NCI-H2171 treated with DMSO at 0.1 percent for 48 hours (cell line): ENCODE measurements at regions not wholly inside any gene's neighbourhood (a gene's known extent, or its start where the extent isn't known, plus 50 kb on each side); places are given as distances from the start of the nearest gene placed in this dataset.
"Not testable (repeated sequence)": the region's sequence is repeated elsewhere in the genome, so short reads cannot be mapped to it uniquely, and the experiment has no call there.

Source experiments
- DNase-seq: peaks from one replicate; lab custom pipeline; 2025; lab: John Stamatoyannopoulos, UW

DNA sequence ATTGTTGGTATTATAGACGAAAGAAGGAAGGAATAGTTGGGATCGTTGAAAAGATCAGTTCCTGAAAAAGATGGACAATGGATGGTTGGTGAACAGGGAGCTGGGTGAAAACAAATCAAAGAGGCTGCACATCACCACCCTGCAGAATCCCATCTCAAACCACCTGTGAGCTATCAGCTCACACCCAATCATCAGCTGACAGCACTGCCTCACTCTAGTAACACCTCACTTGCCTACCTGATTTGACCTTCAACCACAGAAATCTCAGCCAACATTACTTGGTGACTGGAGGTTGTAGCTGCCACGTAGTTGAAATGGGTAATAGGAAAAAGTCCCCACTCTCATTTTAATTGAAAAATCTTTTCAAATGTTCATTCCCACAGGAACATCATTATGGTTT is 101.8 kb upstream of the DST start:
- no peak for DNase-seq

DNA sequence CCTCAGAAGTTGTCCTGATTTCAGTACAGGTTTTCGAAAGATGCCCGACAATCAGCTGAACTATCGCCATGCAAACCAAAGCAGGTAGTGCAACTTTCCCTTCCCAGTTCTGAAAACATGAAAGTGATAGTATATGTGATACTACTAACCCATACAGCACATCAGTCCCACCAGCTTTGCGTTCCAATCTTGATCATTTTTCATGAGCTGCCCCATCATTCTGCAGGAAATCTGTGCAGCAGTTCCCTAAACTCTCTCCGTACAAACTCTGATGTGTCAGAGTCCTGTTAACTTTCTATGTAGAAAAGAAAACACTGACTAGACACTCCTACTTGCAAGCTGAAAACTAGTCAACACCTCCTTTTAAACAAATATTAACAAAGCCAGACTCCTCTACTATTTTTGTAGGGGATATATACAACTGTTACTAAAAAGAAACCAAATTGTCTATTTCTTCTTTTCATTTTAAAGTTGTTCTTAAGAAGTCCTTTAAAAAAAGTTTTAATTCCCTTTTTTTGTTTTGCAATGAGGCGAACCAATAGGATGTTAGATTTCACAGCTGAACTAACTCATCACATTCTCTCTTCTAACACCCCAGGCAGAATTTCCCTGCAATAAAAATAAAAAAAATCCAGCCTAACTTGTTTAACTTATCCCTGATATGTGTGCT is 99.6 kb upstream of the DST start:
- DNase-seq: no peak

DNA sequence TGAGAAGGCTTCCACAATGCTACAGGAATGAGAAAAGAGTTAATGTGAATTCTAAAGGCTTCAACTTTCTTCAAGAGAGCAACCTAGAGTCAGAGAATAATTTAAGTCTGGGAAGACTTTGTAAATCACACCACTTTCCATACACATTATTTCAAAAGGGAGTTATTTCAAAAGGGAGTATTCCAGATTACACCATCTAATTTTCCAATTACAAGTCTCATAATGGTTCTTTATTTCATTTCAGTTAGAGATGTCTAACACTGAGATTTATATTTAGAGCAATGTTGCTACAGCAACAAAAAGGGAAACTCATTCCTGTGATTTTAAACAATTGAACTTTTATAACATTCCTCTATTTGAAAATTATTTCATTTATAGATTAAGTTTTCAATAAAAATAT is 98.8 kb upstream of the DST start:
- no peak for DNase-seq

DNA sequence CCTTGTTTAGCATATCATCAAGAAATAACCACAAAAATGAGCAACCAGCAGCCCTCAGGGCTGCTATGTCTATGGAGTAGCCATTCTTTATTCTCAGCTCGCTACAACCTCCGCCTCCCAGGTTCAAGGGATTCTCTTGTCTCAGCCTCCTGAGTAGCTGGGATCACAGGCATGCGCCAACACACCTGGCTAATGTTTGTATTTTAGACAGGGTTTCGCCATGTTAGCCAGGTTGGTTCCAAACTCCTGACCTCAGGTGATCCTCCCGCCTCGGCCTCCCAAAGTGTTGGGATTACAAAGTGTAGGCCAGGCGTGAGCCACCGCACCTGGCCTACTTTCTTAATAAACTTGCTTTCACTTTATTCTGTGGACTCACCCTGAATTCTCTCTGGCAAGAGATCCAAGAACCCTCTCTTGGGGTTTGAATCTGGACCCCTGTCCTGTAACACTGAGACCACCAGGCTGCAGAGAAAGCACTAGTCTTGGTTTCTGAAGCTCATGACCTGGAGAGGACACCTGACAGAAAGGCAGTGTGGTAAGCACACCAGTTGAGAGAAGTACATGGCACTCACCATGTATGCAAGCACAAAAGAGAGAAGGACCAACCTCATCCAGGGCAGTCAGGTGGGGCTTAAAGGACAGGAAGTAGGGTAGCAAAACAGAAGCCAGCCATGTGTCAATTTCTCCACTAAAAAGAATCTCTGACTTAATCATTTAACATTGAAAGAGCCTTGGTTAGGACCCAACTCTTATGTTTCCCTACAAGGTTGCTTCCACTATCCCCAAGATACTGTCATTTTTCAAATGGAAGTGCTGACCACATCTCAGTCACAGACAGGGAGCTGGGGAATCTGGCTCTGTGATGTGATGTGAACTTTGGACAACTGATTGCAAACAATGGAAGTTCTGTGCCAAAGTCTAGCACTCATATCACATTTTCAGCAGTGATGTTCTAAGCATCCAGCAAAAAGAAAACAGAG is 97.4 kb upstream of the DST start:
- DNase-seq: no peak

DNA sequence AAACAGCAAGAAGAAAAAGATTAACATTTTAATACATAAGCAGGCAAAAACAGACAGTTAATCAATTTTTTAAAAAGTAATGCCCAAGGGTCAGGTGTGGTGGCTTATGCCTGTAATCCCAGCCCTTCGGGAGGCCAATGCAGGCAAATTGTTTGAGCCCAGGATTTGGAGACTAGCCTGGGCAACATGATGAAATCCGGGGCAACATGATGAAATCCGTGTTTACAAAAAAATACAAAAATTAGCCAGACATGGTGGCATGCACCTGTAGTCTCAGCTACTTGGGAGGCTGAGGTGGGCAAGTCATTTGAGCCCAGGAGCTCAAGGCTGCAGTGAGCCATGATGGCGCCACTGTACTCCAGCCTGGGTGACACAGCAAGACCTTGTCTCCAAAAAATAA is 94.1 kb upstream of the DST start:
- DNase-seq: no peak

DNA sequence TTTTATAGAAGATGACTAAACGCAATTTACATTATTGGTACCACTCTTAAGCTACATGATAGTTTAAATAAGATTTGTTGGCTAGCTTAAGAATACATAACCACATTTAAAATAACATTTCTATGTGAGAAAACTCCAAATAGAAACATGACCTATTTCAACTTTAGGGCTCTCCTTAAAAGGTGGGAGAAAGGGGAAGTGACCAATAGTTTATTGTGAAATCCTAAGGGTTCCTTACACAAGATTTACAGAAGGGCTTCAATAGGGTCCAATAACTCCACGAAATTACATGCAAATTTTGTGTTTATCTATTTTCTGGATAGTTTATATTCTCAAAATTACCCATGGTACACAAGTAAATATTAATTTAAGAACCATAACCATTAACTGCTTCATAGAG is 91.6 kb upstream of the DST start:
- DNase-seq: no peak

DNA sequence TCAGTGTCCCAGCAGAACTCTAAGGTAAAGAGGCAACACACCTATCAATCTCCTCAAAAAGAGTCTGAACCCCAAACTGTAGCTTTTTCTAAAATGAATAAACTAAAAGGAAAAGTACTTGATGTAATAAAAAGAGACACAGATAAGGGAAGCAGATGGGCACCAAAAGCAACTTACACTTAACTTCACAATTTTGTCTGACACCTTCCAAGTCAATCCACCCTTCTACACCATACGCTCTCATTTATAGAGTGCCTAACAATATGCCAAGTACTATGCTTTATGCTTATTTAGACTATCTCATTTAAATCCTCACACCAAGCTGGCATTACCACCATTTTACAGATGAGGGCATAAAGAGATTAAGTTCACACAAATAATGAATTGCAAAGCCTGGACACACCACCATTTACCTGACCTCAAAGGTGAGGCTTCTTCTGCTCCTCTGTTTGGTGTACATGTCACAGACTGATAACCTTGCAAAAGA is 90.6 kb upstream of the DST start:
- no peak for DNase-seq

DNA sequence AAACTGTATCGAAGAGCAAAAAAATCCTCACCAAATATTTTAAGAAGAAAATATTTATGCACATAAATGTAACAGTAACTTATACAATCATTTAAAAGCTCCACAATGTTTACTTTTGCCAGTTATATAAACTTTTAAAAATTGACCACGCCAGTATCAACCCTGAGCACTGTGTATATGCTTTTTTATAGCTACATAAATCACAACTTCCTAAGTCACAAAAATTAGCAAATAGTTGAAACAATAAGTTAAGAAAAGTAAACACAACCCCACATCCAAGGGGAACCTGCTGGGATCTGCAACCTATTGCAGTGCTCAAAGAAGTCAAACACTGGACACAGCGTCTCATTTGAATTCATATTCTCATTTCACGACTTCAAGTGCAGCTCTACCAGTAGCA is 89.8 kb upstream of the DST start:
- DNase-seq: no peak

DNA sequence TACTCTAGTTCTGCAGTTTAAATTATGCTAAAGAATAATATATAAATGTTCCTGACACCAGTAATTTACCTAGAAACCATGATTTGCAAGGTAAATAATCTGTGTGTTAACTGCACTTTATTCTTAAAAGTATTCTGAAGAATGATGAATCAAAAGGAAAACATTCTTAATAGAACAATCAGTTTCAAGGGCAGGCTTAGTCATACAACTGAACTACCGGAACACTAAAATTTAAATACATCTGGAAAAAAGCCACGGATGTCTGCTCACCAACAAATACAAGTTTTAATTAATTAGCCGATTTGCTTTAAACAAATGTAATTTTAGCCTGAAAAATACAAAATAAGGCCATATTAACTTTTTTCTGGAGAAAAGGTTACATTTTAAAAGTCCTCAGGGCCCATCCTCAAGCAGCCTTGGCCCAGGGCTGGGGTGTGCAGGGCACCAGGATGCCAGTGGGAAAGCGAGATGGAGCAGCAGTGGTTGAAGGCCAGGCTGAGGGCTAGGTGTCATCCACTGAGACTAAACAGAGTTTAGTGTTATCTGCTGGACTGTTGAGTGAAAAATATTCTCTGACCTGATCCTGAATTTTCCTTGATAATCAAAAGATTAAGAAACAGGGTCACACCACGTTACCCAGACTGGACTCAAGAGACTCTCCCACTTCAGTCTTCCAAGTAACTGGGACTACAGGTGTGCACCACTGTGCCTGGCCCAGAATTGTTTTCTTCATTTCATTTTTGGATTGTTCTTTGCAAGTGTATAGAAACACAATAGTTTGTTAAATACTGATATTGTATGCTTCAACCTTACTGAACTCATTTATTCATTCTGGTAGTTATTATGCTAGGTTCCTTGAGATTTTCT is 88.2 kb upstream of the DST start:
- DNase-seq: no peak

DNA sequence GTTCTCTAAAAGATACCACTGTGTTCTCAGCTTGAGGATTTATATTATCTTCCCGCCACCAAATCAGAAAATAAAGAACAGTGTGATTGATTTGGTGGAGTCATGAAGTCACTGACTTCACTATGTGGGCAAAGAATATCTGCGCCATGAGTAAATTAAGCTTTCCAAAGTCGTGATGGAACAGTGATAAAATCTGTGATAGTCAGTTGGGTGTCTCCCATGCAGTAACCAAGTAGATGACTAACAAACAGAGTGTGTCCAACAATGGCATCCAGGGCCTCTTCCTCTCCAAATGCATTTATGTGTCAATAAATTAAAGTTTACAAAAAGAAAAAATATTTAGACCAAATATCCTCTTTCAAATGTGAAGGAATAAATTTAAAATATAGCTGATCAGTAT is 87.0 kb upstream of the DST start:
- DNase-seq: no peak

DNA sequence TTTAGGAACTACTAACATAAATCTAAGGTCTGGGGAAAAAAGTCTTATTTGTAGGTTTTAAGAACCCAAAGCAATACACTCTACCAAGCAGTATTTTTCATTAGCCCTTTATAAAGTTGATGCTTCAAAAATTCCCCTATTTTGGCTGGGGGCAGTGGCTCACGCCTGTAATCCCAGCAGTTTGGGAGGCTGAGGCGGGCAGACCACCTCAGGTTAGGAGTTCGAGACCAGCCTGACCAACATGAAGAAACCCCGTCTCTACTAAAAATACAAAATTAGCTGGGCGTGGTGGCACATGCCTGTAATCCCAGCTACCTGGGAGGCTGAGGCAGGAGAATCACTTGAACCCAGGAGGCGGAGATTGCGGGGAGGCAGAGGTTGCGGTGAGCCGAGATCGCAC is 86.5 kb upstream of the DST start:
- not testable (repeated sequence) for DNase-seq

DNA sequence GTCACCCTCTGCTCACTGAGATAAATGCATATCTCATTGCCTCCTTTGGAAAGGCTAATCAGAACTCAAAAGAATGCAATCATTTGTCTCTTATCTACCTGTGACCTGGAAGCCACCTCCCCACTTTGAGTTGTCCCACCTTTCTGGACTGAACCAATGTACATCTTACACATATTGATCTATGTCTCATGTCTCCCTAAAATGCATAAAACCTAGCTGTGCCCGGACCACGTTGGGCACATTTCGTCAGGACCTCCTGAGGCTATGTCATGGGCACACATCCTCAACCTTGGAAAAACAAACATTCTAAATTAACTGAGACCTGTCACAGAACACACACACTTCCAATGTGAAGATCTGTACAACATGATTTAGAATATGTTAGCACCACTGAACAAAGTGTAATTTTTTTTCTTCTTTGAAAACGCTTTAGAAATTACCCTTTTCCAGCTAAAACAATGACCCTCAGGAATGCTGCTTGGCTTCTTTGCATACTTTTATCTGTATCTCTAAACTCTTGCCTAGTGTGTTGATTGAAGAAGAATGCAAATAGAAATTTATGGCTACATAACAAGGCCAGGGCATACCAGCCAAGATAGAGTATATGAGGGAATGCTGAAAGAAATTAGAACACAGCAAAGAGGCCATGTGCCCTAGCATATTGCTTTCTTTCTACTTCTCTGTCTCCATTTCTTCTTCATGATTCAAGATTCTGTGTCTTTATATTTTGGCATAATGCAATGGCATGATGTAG is 84.6 kb upstream of the DST start:
- DNase-seq: no peak

DNA sequence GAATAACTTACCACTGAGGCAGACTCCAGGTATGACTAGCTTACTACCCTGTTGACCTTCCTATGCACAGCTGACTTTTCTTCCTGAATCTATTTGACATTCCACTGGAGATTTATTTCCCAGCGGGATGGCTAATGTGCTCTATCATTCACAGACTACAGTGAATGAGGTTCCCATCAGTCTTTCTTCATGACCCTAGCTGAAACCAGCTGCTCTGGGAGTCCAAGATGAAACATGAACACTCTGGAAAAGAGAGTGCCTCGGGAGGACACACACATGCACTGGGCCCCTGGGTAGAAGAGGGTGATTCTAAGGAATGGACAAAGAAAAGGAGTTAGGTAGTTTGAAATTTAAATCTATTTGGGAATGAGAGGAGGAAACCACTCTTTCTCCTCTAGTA is 82.6 kb upstream of the DST start:
- DNase-seq: no peak

DNA sequence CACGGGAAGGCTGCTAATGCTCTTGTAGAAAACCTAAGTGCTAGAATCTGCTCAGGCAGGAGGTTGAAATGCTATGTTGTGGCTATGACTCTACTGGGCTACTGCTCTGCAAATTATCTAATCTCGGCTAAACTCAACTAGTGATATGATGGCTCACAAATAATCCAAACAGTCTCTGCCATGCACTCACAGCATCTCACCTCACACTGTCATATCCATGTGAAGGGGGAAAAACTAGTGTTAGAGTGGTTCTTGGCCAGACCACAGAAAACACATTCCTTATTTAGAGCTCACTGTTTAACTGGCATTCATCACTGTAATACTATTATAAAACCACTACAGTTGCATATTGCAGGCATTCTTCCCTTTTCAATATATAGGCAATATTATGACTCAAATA is 81.8 kb upstream of the DST start:
- DNase-seq: no peak

DNA sequence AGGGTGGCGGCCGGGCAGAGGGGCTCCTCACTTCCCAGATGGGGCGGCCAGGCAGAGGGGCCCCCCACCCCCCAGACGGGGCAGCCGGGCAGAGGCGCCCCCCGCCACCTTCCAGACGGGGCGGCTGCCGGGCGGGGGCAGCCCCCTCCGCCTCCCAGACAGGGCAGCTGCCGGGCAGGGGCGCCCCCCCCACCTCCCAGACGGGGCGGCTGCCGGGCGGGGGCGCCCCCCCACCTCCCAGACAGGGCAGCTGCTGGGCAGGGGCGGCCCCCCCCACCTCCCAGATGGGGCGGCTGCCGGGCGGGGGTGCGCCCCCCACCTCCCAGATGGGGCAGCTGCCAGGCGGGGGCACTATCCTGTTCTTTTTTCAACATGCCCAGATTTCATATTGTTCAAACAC is 78.2 kb upstream of the DST start:
- no peak for DNase-seq

DNA sequence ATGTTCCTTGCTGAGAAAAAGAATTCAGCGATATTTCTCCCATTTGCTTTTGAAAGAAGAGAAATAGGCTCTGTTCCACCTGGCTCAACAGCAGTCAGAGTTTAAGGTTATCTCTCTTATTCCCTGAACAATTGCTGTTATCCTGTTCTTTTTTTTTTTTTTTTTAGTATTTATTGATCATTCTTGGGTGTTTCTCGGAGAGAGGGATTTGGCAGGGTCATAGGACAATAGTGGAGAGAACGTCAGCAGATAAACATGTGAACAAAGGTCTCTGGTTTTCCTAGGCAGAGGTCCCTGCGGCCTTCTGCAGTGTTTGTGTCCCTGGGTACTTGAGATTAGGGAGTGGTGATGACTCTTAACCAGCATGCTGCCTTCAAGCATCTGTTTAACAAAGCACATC is 77.5 kb upstream of the DST start:
- not testable (repeated sequence) for DNase-seq

DNA sequence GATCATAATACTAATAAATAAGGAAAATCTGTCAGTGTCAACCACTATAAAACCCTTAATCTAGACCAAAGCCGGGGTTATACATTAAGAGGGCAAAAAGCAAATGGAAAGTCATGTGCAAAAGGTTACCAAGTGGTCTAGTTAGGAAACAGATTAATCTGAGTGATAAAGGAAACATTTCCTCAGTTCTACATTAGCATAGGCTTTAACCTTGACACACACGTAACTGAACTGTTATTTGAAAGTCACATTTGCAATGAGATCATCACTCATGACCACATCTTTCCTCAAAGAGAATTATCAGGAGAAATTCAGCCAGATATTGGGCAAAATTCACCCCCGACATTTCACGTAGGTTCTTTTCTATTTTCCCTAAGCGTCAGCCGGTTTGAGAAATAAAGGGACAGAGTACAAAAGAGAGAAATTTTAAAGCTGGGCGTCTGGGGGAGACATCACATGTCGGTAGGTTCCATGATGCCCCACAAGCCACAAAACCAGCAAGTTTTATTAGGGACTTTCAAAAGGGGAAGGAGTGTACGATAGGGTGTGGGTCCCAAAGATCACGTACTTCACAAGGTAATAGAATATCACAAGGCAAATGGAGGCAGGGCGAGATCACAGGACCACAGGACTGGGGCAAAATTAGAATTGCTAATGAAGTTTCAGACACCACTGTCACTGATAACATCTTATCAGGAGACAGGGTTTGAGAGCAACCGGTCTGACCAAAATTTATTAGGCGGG is 76.8 kb upstream of the DST start:
- not testable (repeated sequence) for DNase-seq

DNA sequence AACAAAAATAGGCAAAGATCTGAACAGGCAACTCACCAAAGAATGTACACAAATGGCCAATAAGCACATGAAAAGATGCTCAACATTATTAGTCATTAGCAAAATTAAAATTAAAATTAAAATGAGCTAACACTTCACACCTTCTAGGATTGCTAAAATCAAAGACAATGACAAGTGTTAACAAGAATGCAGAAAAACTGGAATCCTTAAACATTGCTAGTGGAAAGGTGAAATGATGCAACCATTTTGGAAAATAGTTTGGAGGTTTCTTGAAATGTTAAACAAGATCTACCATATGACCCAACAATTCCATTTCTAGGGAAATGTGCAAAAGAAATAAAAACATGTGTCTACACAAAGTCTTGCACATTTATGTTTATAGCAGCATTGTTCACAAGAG is 75.5 kb upstream of the DST start:
- no peak for DNase-seq

DNA sequence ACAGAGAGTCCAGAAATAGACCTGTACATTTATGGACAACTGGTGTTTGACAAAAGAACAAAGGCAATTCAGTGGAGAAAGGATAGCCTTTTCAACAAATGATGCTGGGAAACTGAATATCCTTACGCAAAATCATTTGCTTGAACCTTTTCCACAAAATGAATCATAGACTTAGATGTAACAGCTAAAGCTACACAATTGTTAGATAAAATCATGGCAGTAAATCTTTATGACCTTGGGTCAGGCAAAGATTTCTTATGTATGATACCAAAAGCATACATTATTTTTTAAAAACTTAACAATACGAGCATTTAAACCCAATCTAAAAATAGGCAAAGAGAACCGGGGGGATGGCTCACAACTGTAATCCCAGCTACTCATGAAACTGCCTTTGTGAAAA is 73.5 kb upstream of the DST start:
- DNase-seq: no peak

DNA sequence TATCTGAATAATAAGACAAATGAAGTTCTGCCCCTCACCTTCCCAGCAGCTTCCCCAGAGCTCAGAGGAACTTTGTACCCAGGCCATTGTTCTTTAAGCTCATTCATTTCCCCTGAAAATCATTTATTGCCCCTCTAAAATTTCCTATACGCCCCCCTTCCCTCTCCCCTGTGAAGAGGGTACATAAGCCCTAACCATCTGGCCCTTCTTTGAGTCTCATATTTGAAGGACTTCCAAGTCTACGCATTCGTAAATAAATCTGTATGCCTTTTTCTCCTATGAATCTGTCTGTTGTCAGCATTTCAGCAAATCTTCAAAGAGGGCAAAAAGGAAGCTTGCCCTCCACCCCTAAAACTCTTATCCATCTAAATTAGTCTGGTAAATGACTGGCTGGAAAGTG is 73.1 kb upstream of the DST start:
- DNase-seq: peak; percentile 18

DNA sequence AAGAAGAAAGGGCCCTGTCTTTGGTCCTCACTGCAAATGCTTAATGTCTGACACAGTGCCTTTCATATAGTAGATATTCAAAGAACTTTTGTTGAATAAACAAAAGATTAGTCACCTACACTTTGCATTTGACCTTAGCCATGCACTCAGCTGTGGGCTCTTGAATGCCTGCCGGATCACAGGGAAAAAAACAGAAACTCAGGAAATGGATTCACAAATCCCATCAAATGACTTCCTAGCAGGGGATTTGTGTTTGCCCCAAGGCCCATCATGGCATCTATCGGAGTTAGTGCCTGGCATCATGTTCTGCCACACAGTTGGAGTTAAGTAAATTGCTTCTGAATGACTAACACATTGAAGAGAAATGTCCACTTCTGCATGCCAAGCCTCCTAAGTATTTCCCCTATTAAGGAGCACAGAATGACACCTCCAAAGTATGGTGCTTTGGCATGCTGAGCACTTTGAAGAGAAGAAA is 72.3 kb upstream of the DST start:
- no peak for DNase-seq
